GM19043 (cell line): ENCODE measurements at regions not wholly inside any gene's neighbourhood (a gene's known extent, or its start where the extent isn't known, plus 50 kb on each side); places are given as distances from the start of the nearest gene placed in this dataset.
"Not testable (repeated sequence)": the region's sequence is repeated elsewhere in the genome, so short reads cannot be mapped to it uniquely, and the experiment has no call there.

Source experiments
- ATAC-seq: cut with Tn5 transposase; IDR thresholded peaks from one replicate; pipeline ENCODE4 v1.9.1; 2021; ENCODE audit warnings: low read depth; ENCODE audit not compliant: unreplicated experiment

DNA sequence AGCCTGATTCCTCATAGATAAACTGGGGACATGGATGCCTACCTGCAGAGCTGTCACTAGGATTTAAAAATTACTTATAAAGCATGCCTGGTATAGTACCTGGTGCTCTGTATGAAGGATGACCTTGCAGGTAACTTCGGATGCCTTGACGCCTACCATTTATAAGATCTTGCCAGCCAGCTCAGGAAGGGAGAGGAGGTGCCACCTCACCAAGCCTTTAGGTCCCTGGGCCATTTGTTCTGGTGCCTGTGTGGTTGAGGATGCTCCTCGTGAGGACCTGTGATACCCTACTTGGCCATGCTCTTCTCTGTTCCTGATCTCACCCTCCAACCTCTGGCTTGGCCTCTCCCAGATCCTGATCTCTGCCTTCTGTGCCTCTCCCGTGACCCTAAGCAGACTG lies 85.2 kb downstream of the FDX1 start:
- ATAC-seq, result no peak

- ATAC-seq, result not testable (repeated sequence)
Observed at GRCh38 chr11:110517381-110517780, 87.6 kb downstream of the FDX1 start.

DNA sequence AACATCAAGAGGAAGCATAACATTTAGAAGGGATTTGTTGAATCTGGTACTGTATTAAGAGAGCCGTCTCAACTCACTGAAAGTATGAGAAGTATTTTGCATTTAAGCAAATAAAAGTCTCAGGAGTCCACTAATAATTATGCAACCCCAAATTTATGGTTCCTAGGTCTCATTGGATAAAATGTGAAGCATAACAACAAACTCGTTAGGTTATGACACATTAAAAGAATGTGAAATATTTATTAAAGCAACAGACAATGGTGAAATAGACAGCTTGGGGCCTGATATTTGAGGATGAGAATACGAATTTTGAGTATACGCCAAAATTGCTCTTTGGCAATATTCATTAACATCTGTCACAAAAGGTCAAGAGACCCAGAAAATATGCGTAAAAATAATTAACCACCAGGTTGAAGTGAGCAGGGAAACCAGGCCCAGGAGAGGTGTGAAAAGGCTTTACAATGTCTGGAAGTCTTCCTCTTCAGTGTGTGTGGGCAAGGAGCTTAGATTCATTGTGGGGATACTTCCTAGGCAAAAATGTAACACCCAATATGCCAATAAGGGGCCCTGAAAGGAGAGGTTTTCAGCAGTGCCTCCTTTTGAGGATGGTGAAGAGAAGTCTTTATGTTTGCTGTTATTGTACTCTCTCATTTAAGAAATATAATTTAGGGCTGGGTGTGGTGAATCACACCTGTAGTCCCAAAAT lies 89.2 kb downstream of the FDX1 start:
- ATAC-seq, result no peak

- no peak for ATAC-seq
Observed at GRCh38 chr11:110519796-110520195, 90.0 kb downstream of the FDX1 start.

DNA sequence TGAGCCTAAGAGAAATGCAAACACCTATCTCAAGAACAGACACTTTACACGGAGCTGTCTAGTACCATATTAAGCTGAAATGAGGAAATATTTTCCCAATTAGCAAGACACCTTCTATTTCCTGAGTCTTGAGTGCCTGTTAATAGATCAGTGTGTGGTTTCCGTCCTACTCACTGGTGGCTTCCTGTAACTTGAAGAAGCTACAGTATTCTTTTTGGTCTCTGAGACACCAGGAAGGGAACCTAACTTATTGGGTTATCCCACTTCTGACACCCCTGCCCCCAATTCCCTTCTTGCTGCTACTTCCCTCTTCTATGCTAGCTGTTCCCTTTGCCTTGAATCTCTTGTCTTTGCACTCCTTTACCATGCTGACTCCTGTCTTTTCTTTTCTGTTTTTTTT lies 92.7 kb downstream of the FDX1 start:
- ATAC-seq, result no peak

GRCh38 chr11:110524238-110524637 lies 94.5 kb downstream of the FDX1 start:
- no peak for ATAC-seq

- peak; percentile 87 for ATAC-seq
Observed at GRCh38 chr11:110525883-110526282, 96.1 kb downstream of the FDX1 start.

GRCh38 chr11:110526323-110526722 lies 96.6 kb downstream of the FDX1 start:
- peak; percentile 51 for ATAC-seq
